Stimulated activated CD8-positive, alpha-beta memory T cell treated with anti-CD3 and anti-CD28 coated beads, Interleukin-2, amount 100 ng/mL, for 1 hour (primary cell): ENCODE measurements at regions not wholly inside any gene's neighbourhood (a gene's known extent, or its start where the extent isn't known, plus 50 kb on each side); places are given as distances from the start of the nearest gene placed in this dataset.
"Not testable (repeated sequence)": the region's sequence is repeated elsewhere in the genome, so short reads cannot be mapped to it uniquely, and the experiment has no call there.

Source experiments
- DNase-seq, 2 donors: peaks; one replicate each; pipeline ENCODE4 v3.0.0-alpha.2; 2020; ENCODE audit warnings: low read depth in 2 of 2

DNA sequence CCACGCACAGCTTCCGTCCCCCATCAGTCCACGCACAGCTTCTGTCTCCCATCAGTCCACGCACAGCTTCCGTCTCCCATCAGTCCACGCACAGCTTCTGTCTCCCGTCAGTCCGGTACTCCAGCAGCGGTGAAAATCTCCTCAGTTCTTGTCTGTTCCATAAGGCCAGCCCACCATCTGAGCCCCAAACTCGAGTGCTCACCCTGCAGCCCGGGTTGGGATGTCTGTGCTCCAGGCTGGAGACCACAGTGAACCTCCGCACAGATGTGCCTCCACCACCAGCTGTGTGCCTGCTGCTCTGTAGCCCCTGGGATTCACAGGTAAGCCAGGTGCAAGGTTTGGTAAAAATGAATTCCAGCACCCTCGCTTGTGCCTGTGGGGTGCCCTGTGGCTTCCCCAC, 258.6 kb downstream of the NPHP4 start:
- no peak for DNase-seq

DNA sequence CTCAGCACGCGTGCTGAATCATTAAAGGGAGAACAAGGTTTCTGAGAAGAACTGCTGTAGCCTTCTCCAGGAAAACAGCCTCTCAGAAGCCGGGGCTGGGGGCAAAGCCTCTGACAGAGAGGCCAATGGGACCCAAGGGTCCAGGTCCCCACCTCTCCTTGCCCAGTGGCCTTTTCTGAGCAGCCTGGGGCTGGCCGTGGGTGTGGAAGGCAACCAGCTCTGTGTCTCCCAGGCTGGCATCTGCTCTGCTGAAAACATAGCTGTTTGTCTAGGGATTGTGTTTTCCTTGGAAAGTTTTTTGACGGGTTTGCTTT, 261.2 kb downstream of the NPHP4 start:
- DNase-seq: no peak

DNA sequence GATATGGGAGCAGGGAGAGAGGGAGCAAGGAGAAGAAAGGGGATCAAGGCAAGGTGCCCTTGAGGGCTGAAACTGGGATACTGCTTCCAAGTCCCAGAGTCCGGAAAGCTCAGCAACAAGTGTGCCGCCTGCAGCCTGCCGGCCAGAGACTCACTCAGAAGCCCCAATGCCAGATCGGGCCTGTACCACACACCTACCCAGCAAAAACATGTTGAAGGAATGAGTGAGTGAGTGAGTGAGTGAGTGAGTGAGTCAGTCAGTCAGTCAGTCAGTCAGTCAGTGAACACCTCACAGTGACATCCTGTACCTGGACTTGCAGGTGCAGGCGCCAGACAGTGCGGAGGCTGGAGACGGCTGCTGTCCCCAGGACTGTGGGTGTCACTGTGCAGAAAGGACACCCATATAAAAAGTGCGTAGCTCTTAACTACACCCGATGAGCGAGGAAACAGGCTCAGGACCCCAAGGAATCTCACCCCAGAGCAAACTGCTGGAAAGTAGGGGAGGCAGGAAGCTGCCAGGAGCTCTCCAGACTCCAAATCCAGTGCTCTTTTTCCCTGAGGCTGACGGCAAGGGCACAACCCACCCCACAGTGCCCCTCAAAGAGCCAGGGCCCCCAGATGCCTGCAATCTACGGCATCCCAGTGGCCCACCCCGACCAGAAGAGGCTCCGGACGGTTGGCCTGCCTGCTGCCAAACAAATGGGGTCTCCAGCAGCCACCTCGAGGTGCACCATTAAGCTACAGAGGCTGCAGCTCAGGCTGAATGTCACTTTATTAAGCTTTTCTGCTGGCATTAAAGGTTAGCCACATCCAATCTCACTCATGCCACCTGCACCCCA, 261.7 kb downstream of the NPHP4 start:
- no peak for DNase-seq

DNA sequence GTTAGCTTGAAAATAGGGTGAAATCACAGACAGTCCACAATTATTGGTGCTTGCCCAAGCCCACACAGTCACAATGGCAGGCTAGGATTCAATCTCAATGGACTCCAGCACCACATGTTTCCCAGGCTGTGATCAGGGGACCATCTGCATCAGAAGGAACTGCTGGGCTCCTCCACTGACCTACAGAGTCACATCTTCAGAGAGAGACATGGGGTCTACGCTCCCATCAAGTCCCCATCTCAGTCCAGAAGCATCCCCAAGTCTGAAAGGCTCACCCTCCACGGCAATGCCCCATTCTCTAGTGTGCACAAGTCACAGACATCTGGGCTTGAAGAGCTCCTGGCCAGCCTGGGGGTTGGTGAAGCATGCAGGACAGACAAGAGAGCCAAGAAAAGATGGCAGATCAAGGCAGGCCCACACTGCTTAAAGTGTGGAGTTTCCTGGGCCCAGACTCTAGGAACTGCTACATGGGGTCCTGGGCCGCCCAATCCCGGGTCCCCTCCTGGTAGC, 262.5 kb downstream of the NPHP4 start:
- DNase-seq: no peak

DNA sequence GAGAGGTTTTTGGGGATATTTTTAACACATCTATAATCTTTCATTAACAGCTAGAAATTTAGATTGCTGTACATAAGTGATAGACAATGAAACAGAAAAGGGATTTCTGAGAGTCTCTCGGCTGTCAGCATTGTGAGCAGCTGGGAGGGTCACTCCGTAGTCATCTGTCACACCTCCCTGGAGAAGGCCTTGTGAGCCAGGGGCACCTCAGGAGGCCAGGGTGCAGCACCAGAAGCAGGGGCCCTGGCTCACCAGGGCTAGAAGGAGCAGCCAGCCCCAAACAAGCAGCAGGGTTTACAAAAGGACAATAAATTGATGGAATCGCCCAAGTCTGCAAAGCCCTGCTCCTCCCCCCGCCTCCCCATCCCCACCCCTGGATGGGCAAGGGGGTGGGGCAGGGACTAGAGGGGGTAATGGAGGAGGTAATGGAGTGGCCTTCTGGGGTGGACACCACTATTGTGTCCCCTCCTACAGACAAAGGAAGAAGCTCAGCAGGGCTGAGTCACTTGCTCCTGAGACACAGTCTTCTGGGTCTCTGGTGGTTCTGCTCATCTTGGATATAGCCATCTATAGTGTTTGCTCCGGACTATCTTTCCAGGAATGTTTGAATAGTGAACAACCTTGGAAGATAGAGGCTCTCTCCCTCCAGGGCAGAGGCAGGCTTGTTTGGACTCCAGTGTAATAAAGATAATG, 263.4 kb downstream of the NPHP4 start:
- DNase-seq: no peak

DNA sequence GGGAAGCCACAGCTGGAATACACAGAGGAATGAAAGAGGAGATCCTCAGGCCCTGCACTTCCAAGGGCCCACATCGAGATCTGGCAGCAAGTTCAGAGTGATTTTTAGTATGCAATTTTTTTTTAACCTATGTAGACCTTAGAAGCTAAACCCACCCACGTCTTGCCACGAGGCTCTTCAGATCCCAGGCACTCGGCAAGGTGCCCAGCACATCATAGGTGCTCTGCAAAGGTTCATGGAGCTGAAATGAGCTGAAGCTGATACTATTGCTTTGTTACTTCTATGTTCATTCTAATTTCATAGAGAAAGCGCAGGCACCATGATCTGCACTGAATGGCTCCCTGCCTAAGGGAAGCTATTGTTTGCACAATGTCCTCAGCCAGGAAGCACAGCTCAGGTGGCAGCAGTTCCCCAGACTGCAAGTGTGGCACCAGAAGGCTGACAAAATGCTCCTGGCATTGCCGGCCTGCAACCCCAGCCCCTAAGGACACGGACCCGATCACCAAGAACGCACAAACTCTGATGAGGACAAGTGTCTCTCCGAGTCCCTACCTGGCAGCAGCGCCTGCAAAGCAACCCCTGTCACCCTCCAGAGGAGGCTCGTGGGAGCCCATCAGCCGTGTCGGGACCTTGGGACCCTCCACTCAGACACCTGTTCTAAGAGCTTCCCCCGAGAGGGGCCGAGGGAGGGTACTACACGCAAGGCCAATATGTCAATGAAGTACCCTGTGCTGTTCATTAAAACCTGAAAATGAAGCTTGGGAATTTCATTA, 264.2 kb downstream of the NPHP4 start:
- DNase-seq: no peak

DNA sequence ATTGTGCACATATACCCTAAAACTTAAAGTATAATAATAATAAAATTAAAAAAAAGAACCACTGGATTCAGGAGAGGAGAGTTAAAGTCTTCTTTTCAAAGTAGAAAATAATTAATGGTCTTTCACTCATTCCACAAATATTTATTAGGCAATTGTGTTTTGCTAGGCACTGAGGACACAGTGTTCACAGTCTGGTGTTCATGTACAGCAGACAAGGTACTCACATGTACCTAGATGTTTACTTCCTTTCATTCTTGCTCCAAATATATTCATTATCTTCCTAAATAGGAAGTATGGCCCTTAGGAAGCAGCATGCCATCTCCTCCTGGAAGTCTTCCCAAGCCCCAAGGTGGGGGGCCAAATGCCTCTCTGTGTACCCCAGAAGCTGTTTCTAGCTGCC, 265.0 kb downstream of the NPHP4 start:
- no peak for DNase-seq

DNA sequence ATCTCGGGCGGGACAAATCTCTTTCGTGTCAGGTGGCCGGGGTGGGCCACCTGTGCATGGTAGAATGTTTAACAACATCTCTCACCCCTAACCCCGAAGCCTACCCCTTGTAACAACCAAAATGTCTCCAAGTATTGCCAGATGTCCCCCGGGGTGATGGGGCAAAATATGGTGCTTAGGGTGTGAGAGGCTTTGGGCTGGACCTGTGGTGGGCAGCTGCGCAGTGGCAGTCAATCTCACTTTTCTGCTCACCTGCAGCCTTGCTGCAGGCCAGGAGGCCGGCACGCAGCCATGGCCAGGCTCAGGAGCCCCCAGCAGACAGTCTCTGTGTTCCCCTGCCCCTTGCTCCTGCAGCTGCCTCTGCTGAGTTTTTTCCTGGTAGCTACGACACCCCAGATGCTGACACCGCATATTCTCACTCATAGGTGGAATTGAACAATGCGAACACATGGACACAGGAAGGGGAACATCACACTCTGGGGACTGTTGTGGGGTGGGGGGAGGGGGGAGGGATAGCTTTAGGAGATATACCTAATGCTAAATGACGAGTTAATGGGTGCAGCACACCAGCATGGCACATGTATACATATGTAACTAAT, 265.5 kb downstream of the NPHP4 start:
- DNase-seq: not testable (repeated sequence)

DNA sequence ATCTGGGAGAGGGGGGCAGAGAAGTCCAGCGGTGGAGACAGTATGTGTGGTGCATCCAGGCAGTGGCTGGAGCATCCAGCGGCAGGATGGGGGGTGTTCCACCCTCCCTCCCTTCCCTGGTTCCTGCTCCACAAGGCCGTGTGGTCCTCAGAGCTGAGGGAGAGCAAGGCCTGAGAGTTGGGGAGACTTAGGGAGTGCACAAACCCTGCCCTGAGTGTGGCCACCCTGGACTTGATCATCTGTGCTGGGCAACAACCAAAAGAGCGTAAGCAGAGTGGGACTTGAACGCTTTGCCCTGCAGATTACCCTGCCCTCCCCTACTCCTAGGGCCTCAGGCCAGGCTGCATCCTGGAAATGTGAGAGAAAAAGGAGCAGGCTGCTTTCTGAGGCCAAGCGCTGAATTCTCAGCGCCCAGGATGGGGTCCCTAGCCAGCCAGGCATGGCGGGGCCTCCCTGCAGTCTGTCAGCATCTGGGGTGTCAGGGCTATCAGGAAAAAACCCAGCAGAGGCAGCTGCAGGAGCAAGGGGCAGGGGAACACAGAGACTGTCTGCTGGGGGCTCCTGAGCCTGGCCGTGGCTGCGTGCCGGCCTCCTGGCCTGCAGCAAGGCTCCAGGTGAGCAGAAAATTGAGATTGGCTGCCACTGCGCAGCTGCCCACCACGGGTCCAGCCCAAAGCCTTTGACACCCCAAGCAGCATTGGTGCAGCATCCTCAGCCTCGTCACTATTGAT, 266.2 kb downstream of the NPHP4 start:
- no peak for DNase-seq

DNA sequence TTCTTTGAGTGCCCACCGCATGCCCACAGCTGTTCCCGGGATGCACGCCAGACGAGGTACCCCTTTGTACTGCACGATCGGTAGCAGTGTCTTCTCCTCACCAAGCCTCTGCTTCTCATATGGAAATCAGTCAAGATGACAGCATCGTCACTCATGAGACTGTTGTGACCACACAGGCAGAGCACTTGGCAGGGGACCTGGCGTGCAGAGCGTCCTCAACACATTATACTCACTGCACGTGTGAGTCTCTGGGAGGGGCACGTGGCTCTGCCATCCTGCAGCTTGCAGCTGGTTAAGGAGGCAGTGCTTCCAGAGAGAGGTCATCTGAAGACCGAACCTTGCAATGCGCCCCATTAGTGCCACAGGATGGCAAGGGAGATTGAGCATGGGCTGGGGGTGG, 266.8 kb downstream of the NPHP4 start:
- no peak for DNase-seq

DNA sequence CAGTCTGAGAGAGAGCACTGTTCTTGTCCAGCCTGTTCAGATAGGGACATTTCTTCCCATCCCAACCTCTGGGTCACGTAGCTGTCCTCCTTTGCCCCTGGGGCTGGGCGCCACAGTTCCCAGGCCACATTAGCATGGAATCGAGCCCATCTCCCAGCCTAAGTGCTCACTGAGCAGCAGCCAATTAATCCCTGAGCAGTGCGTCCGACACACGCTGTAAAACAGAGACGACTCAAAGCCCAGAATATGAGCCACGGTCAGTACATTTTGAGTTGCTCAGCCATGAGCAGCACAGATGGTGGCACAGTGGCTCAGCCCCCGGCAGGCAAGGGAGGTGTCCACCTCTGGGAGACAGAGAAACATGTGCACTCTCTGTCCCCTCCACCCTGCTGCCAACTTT, 267.4 kb downstream of the NPHP4 start:
- DNase-seq: no peak

DNA sequence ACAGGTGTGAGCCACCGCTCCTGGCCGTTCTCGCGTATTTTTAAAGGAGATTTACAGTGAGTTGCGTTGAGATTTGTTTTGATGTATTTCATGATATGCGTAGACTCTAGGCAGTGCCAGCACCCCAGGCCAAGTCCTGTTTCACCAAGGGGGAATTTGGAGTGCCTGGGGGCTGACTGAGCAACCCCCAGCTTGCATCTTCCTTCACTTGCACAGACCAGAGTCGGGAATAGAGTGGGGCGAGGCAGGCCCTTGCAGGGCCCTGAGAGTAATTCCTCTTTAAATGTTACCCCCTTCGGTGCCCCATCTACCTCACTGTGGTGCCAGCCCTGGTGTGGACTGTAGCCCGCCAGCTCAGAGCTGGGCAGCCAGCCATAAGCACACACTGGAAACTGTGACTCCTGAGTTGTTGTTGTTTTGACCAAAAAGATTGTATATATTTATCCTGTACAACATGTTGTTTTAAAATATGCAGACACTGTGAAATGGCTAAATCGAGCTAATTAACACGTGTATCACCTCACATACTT, 269.5 kb downstream of the NPHP4 start:
- DNase-seq: no peak

DNA sequence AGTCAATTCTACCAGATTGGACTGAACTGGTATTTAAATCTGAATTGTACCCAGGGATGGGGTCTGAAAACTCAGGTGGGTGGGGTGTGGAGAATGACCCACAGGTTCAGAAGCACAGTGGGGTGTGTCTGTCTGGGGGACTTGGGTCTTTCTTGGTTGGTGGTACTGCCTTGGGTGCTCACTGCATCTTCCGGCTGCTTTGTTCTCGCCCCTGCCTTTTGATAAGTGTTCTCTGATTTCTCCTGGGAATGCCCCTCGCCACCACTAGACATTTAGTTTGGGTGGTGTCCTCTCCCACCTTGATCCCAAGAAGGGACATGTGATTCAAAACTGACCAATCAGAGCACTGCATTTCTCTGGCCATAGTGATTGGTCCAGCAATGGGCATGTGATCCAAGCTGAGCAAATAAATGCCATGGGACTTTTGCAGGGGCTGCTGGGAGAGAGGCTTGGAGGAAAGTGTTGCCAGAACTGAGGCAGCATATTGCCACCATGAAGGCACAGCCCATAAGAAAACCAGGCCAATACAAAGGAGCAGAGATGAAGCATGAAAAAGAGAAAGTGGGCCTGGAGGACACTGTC, 270.5 kb downstream of the NPHP4 start:
- no peak for DNase-seq

DNA sequence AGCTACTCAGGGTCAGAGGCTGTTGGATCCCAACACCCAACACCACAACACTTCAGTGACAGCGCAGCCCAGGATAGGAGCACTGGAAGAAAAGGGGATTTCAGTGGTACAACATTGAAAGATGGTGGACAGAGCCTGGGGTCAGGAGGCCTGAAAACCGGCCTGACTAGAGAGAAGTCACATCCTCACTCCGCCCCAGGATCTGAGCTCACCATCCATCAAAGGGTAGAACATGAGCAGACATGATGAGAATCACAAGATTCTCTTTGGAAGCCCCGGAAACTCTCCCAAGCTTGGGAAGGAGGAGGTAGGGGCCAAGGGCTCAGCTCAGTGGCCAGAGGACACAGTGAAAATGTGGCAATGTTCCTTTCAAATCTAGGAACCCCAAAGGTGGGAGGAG, 271.3 kb downstream of the NPHP4 start:
- DNase-seq: no peak

DNA sequence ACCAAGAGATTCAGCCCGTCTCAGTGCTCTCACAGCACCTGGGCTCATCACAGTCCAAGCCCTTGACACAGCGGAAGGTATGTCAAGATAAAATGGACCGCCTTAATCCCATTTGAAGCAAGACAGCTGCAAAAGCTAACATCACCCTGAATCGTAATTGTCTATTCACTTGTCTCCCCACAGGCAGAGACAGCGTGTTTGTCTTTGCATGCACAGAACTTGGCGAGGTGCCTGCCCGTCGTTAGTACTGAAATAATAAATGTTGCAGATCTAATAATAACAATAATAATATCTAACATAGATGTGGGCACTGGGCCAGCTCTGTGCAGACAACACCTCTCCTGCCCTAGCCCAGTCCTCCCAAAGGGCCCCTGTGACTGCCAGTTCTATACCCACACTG, 271.7 kb downstream of the NPHP4 start:
- no peak for DNase-seq

DNA sequence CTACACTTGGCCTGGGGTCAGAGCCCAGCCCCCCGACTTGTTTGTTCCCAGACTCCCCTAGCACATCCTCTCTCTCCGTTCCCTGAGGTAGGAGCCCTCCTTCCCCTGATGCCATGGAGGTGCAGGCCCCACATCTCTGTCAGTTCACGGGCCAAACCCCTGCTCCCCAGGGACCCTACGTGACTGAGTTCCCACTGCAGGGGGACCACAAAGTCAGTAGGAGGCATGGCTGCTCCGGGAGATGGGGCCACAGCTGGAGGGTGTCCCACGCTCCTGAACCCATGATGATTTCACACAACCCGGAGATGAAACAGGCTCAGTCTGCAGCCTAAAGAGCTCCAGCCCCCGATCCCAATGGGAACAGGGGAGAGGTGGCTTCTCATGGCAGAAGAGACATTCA, 272.2 kb downstream of the NPHP4 start:
- no peak for DNase-seq

DNA sequence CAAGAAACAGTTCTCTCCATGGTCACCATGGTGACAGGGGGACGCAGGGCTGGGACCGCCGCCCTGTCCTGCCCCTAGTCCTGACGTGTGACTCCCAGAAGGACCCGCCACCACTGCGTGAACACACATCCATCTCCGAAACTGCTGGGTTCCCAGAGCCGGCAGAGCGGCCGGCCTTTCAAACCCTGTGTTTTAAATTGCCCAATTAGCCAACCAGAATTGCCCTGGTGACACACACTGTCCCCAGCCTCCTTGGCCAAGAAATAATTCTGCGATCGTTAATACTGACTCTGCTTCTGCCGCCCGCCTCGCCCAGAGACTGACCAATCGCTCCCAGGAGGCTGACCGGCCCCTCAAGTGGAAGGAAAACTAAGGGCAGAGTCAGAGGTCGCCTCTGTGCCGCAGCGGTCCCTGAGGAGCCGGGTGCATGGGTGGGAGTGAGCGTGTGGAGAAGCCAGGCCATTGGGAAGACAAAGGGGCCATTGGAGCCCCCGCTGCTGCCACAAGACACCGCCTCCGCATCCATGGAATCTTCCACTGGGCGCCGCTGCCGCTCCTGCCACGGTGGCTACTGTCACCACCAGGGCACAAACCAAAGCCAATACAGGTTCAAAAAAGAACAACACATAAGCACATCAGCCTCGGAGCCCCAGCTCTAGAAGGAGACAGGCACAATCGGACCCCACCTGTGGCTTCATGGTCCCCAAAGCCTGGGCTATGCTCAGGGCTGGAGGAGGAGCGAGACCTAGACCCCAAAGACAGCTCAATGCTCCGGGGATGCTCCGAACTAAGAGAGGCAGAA, 273.2 kb downstream of the NPHP4 start:
- no peak for DNase-seq

DNA sequence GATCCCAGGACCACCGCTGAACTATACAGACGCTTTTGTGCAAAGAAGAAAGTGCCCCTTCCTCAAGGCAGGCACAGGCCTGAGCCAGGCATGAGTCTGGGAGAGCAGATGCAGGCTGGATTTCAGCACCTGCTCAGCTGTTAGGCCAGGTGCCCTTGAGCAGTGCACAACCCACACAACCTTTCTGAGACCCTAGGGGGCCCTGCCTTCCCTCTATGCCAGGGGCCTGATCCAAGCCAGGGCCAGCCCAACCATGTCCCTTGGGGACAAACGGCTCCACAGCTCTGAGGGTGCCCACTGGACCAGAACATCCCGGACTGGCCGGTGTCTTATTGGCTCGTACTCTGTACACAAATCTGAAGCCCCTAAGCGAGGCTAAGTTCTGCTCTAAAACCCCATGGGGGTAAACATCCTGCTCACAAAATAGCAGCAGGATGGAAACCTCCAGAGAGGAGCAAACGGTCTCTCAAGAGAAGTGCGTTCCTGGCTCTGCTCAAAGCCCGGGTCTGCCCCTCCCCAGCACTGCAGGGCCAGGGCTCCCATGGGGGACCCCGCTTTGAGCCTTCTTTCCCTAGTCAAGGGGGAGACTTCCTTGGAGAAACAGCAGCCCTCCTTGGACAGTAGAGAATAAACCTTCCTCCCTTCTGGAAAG, 275.1 kb downstream of the NPHP4 start:
- DNase-seq: no peak

DNA sequence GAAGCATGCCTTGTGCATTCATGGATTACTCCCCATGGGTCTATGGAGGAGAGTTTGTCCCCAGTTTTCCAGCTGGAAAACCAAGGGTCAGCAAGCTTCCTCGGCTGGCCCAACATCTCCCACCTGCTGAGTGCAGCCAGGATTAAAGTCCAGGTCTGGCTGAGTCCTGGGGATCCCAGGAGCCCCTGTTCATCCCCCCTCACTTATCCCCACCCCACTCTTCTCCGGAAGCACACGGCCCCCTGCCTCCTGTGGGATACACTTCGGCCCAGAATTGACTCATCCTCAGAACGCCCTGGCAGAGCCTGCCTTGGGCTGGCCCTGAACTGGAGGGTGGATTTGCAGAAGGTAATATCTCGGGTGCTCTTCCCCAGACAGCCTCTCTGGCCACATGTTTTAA, 276.1 kb downstream of the NPHP4 start:
- DNase-seq: no peak
